SK-N-SH (cell line): ENCODE measurements at regions not wholly inside any gene's neighbourhood (a gene's known extent, or its start where the extent isn't known, plus 50 kb on each side); places are given as distances from the start of the nearest gene placed in this dataset.
"Not testable (repeated sequence)": the region's sequence is repeated elsewhere in the genome, so short reads cannot be mapped to it uniquely, and the experiment has no call there.

Experiments used
- CTCF ChIA-PET: fragments of 300-600, 350-600 bp; formaldehyde crosslinking; extraction: SDS; loops from one replicate; lab custom pipeline; 2021; lab: Yijun Ruan, JAX
- POLR2A ChIA-PET: fragments of 350-600 bp; sonication (Branson Sonifier 250); formaldehyde crosslinking; extraction: SDS; loops from one replicate; lab custom pipeline; 2020; ENCODE audit warnings: antibody characterized with exemption, inconsistent platforms; lab: Yijun Ruan, JAX
- DNase-seq: peaks from one replicate; pipeline ENCODE4 v3.0.0; 2012
- H2AFZ ChIP-seq: fragments of 200-600 bp; sonication (generic); 2 replicates; pipeline ENCODE4 v1.8.1; 2016; ENCODE audit warnings: antibody characterized with exemption, mild to moderate bottlenecking, low read depth
- H3F3A ChIP-seq: fragments of 200-600 bp; sonication (generic); replicated peaks from 2 replicates; pipeline ENCODE3; 2016; ENCODE audit warnings: antibody characterized with exemption, mild to moderate bottlenecking; ENCODE audit not compliant: insufficient read depth
- H3K27ac ChIP-seq, 2 experiments: fragments of 200-500 bp in 1 of 2; fragments of 200-600 bp in 1 of 2; sonication (Bioruptor generic) in 1 of 2; sonication (generic), shearing (Covaris generic) in 1 of 2; 2 replicates each; pipeline versions ENCODE4 v1.5.1 to v1.6.1; 2014 to 2016; ENCODE audit warnings: low read depth in 2 of 2, inconsistent platforms in 1 of 2, low read length in 1 of 2, mild to moderate bottlenecking in 1 of 2, mixed read lengths in 1 of 2
- H3K27me3 ChIP-seq: fragments of 200-600 bp; sonication (generic), shearing (Covaris generic); 2 replicates; pipeline ENCODE4 v1.6.1; 2016; ENCODE audit warnings: mixed run types; ENCODE audit not compliant: insufficient read depth
- H3K36me3 ChIP-seq, 2 experiments: fragments of 200-500 bp in 1 of 2; fragments of 200-600 bp in 1 of 2; sonication (Bioruptor generic) in 1 of 2; sonication (generic) in 1 of 2; replicated peaks in 1 of 2; 2 replicates each; pipeline versions ENCODE3 to v1.5.1; 2014 to 2016; ENCODE audit warnings: low read length in 1 of 2, mild to moderate bottlenecking in 1 of 2; ENCODE audit not compliant: insufficient read depth in 2 of 2, control insufficient read depth in 1 of 2
- H3K4me1 ChIP-seq, 2 experiments: fragments of 200-500 bp in 1 of 2; fragments of 200-600 bp in 1 of 2; sonication (Bioruptor generic) in 1 of 2; sonication (generic), shearing (Covaris generic) in 1 of 2; 2 replicates each; pipeline versions ENCODE4 v1.5.1 to v1.6.1; 2014 to 2016; ENCODE audit warnings: low read depth in 1 of 2, low read length in 1 of 2, mixed run types in 1 of 2; ENCODE audit not compliant: insufficient read depth in 2 of 2, control insufficient read depth in 1 of 2
- H3K4me2 ChIP-seq: fragments of 200-600 bp; sonication (generic), shearing (Covaris generic); 2 replicates; pipeline ENCODE4 v1.6.1; 2017; ENCODE audit warnings: mixed run types
- H3K4me3 ChIP-seq, 2 experiments: fragments of 200-500 bp in 1 of 2; fragments of 200-600 bp in 1 of 2; sonication (Bioruptor generic) in 1 of 2; sonication (generic), shearing (Covaris generic) in 1 of 2; 2 replicates each; pipeline versions ENCODE4 v1.5.1 to v1.8.1; 2014 to 2016; ENCODE audit warnings: low read depth in 2 of 2, inconsistent platforms in 1 of 2, low read length in 1 of 2, mild to moderate bottlenecking in 1 of 2, mixed read lengths in 1 of 2, moderate library complexity in 1 of 2
- H3K79me2 ChIP-seq: fragments of 200-600 bp; sonication (generic); 2 replicates; pipeline ENCODE4 v1.8.1; 2017; ENCODE audit warnings: mild to moderate bottlenecking; ENCODE audit not compliant: insufficient read depth
- H3K9ac ChIP-seq: fragments of 200-600 bp; sonication (generic); 2 replicates; pipeline ENCODE4 v1.6.1; 2017; ENCODE audit warnings: mixed run types
- H3K9me2 ChIP-seq: fragments of 200-600 bp; sonication (generic); 2 replicates; pipeline ENCODE4 v1.6.1; 2017; ENCODE audit warnings: mixed run types
- H3K9me3 ChIP-seq: fragments of 200-600 bp; sonication (generic); 2 replicates; pipeline ENCODE4 v1.6.1; 2017; ENCODE audit warnings: mixed run types, mild to moderate bottlenecking, moderate library complexity
- H4K20me1 ChIP-seq: fragments of 200-600 bp; sonication (generic); 2 replicates; pipeline ENCODE4 v1.6.1; 2017; ENCODE audit warnings: mild to moderate bottlenecking, mixed run types; ENCODE audit not compliant: insufficient read depth
- EZH2phosphoT487 ChIP-seq: fragments of 200-600 bp; sonication (generic); IDR thresholded peaks from 2 replicates; pipeline ENCODE4 v1.6.1; 2017; ENCODE audit warnings: low read depth, mixed run types, mild to moderate bottlenecking, antibody characterized with exemption, moderate library complexity, borderline replicate concordance
- FOSL2 ChIP-seq: IDR thresholded peaks from 2 replicates; pipeline ENCODE4 v1.4.0; 2012; ENCODE audit warnings: low read depth, mild to moderate bottlenecking, moderate library complexity, borderline replicate concordance
- FOXJ3 ChIP-seq: sonication (generic); formaldehyde crosslinking; IDR thresholded peaks from 2 replicates; pipeline ENCODE4 v1.5.1; 2020; ENCODE audit warnings: mild to moderate bottlenecking, missing genetic modification reagents
- GATA2 ChIP-seq: sonication (generic); formaldehyde crosslinking; IDR thresholded peaks from 2 replicates; pipeline ENCODE4 v1.5.0; 2020; ENCODE audit warnings: mild to moderate bottlenecking, missing genetic modification reagents
- MXI1 ChIP-seq: IDR thresholded peaks from 2 replicates; pipeline ENCODE4 v1.6.1; 2012; ENCODE audit warnings: mild to moderate bottlenecking, low read depth, low read length, improper control_type of control experiment
- PBX3 ChIP-seq: IDR thresholded peaks from 2 replicates; pipeline ENCODE4; 2012
- RAD21 ChIP-seq: IDR thresholded peaks from 2 replicates; pipeline ENCODE4 v1.6.1; 2012; ENCODE audit warnings: mild to moderate bottlenecking, low read length
- SIN3A ChIP-seq: IDR thresholded peaks from 2 replicates; pipeline ENCODE4 v1.6.1; 2012; ENCODE audit warnings: low read depth, mild to moderate bottlenecking, low read length, moderate library complexity, borderline replicate concordance
- WGBS: methylation state at CpG from one replicate; pipeline ENCODE4 v1.1.6; 2017; ENCODE audit warnings: low lambda C conversion rate; 5-methylcytosine and 5-hydroxymethylcytosine counted together
- TF ChIP-seq, protein P1 (sequence below): fragments of 150-350 bp; IDR thresholded peaks from 2 replicates; pipeline ENCODE4 v1.6.1; 2016; ENCODE audit warnings: mild to moderate bottlenecking, low read depth, low read length

GRCh38 chr15:77904436-77904821, 173.1 kb downstream of the TBC1D2B start:
- H3K9me2 ChIP-seq = no peaks in the 10 kb centered on the region
- ChIA-PET CTCF (interaction anchor here (0.8 to 2.4 kb wide), 7 partner anchors 30 to 291 kb away, joined by 3 to 10 read pairs (median 3); no protein-coding TSS in a partner anchor), POLR2A (no interaction called here)
- no peak overlapping the region for H3K27ac ChIP-seq
- H3K4me1 ChIP-seq = no peaks in the 10 kb centered on the region; a peak in 1 of 4 replicates
- H3K4me2 ChIP-seq = no peak overlapping the region
- no peaks in the 10 kb centered on the region for H4K20me1 ChIP-seq
- WGBS = 80% methylated on average over 1 of the region's 5 CpGs
- no peaks in the 10 kb centered on the region for H3K9me3 ChIP-seq
- H3K79me2 ChIP-seq = no peaks in the 10 kb centered on the region
- H3K27me3 ChIP-seq = no peaks in the 10 kb centered on the region
- H3F3A ChIP-seq = no peaks in the 10 kb centered on the region
- no peak overlapping the region for H3K4me3 ChIP-seq
- H2AFZ ChIP-seq = no peak overlapping the region
- DNase-seq = no peak
- no peak for TF ChIP-seq FOSL2
- no peak for TF ChIP-seq SIN3A
- no peak for TF ChIP-seq GATA2 (CRISPR knock-in tag)
- TF ChIP-seq PBX3 = no peak
- TF ChIP-seq RAD21 = no peak
- no peak for TF ChIP-seq EZH2phosphoT487
- no peak for TF ChIP-seq FOXJ3 (CRISPR knock-in tag)
- no peak for TF ChIP-seq MXI1
- TF ChIP-seq, protein P1, sequence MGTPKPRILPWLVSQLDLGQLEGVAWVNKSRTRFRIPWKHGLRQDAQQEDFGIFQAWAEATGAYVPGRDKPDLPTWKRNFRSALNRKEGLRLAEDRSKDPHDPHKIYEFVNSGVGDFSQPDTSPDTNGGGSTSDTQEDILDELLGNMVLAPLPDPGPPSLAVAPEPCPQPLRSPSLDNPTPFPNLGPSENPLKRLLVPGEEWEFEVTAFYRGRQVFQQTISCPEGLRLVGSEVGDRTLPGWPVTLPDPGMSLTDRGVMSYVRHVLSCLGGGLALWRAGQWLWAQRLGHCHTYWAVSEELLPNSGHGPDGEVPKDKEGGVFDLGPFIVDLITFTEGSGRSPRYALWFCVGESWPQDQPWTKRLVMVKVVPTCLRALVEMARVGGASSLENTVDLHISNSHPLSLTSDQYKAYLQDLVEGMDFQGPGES = no peak
- no peak overlapping the region for H3K9ac ChIP-seq
- no peaks in the 10 kb centered on the region for H3K36me3 ChIP-seq

GRCh38 chr15:77903761-77904435, 173.6 kb downstream of the TBC1D2B start:
- H3K9me3 ChIP-seq, H3K9me2 ChIP-seq, H3F3A ChIP-seq, H3K27ac ChIP-seq, H3K9ac ChIP-seq, POLR2A ChIA-PET, DNase-seq, H3K4me1 ChIP-seq, H2AFZ ChIP-seq, H3K36me3 ChIP-seq, H3K79me2 ChIP-seq, H3K4me2 ChIP-seq, H3K4me3 ChIP-seq, H4K20me1 ChIP-seq, H3K27me3 ChIP-seq: not testable (repeated sequence)
- 80% methylated on average over 2 of the region's 30 CpGs for WGBS
- CTCF ChIA-PET = interaction anchor here (0.8 to 2.4 kb wide), 6 partner anchors 30 to 337 kb away, joined by 3 to 10 read pairs (median 3); no protein-coding TSS in a partner anchor
